ENCODE measurements at regions not wholly inside any gene's neighbourhood (a gene's known extent, or its start where the extent isn't known, plus 50 kb on each side); places are given as distances from the start of the nearest gene placed in this dataset.

- no peak for ATAC-seq
- ChIA-PET CTCF (no interaction called here), POLR2A (no interaction called here)
- H3K9me3 Mint-ChIP-seq: peaks cover 3% of the 10 kb centered on the region
- no peak overlapping the region for H3K27ac Mint-ChIP-seq
- no peaks in the 10 kb centered on the region; the same call in 1 of the 2 replicates for H3K27me3 Mint-ChIP-seq (ENCODE audit: low read depth)
- no peak for TF ChIP-seq ELF4 (CRISPR knock-in tag; IDR thresholded peaks at IDR 0.05; ENCODE audit: low read depth)
- TF ChIP-seq ZNF396 (CRISPR knock-in tag; IDR thresholded peaks at IDR 0.05; ENCODE audit: borderline replicate concordance): no peak
- no peak for TF ChIP-seq SOX15 (CRISPR knock-in tag; IDR thresholded peaks at IDR 0.05)
- no peak for TF ChIP-seq ZNF532 (CRISPR knock-in tag; IDR thresholded peaks at IDR 0.05; ENCODE audit: borderline replicate concordance)
- TF ChIP-seq NFYB (CRISPR knock-in tag; conservative IDR thresholded peaks at IDR 0.05; ENCODE audit: low read depth): no peak
- no peak for TF ChIP-seq ZNF423 (CRISPR knock-in tag; IDR thresholded peaks at IDR 0.05)
- TF ChIP-seq, protein P1, sequence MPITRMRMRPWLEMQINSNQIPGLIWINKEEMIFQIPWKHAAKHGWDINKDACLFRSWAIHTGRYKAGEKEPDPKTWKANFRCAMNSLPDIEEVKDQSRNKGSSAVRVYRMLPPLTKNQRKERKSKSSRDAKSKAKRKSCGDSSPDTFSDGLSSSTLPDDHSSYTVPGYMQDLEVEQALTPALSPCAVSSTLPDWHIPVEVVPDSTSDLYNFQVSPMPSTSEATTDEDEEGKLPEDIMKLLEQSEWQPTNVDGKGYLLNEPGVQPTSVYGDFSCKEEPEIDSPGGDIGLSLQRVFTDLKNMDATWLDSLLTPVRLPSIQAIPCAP (CRISPR knock-in tag; IDR thresholded peaks at IDR 0.05): no peak
- H3K4me1 Mint-ChIP-seq: no peaks in the 10 kb centered on the region
- 0 out of 2 replicates have a peak, but pooled peaks cover 2% of the 10 kb centered on the region for H3K36me3 Mint-ChIP-seq
- no peak for DNase-seq (ENCODE audit: low spot score)
- H3K4me3 Mint-ChIP-seq: no peak overlapping the region
These were observed 730.7 kb downstream of the SQOR start for GRCh38 chr15:46365572-46365971.

GRCh38 chr15:46366360-46367007 is 731.7 kb downstream of the SQOR start:
- ChIA-PET CTCF (no interaction called here), POLR2A (no interaction called here)
- Mint-ChIP-seq H3K4me1 (no peaks in the 10 kb centered on the region), H3K27ac (no peak overlapping the region), H3K4me3 (no peak overlapping the region), H3K9me3 (peaks cover 11% of the 10 kb centered on the region), H3K27me3 (ENCODE audit: low read depth) (no peaks in the 10 kb centered on the region; the same call in 1 of the 2 replicates), H3K36me3 (peaks cover 8% of the 10 kb centered on the region; the same call in 1 of the 2 replicates)
- DNase-seq (ENCODE audit: low spot score): no peak
- ATAC-seq: no peak
- TF ChIP-seq SMAD4 (CRISPR knock-in tag; IDR thresholded peaks at IDR 0.05): no peak
- TF ChIP-seq, protein P2, sequence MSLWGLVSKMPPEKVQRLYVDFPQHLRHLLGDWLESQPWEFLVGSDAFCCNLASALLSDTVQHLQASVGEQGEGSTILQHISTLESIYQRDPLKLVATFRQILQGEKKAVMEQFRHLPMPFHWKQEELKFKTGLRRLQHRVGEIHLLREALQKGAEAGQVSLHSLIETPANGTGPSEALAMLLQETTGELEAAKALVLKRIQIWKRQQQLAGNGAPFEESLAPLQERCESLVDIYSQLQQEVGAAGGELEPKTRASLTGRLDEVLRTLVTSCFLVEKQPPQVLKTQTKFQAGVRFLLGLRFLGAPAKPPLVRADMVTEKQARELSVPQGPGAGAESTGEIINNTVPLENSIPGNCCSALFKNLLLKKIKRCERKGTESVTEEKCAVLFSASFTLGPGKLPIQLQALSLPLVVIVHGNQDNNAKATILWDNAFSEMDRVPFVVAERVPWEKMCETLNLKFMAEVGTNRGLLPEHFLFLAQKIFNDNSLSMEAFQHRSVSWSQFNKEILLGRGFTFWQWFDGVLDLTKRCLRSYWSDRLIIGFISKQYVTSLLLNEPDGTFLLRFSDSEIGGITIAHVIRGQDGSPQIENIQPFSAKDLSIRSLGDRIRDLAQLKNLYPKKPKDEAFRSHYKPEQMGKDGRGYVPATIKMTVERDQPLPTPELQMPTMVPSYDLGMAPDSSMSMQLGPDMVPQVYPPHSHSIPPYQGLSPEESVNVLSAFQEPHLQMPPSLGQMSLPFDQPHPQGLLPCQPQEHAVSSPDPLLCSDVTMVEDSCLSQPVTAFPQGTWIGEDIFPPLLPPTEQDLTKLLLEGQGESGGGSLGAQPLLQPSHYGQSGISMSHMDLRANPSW (CRISPR knock-in tag; conservative IDR thresholded peaks at IDR 0.05; ENCODE audit: low read depth): no peak
- no peak for TF ChIP-seq SP1 (CRISPR knock-in tag; conservative IDR thresholded peaks at IDR 0.05)
- no peak for TF ChIP-seq IRF2 (CRISPR knock-in tag; IDR thresholded peaks at IDR 0.05; ENCODE audit: borderline replicate concordance, low read depth)
- no peak for TF ChIP-seq ZNF138 (CRISPR knock-in tag; conservative IDR thresholded peaks at IDR 0.05)
- TF ChIP-seq OVOL2 (CRISPR knock-in tag; IDR thresholded peaks at IDR 0.05; ENCODE audit: borderline replicate concordance): no peak

DNA sequence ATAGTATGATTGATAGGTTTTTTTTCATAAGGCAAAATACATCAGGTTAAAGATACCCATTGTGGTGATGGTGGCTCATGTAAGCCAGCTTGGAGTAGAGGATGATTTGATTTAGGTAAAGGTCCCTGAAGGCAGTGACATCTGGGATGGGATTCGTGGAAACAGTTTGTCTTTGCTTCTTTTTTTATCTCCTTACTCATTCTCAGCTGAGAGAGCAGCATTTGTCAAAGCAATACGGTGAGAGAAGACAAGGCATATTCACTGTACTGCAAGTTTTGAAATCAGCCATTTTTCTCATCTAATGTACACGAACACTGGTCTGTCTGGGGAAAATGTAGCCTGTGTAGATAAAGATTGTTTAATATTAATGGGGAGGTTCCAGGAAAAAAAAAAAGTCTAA is 749.1 kb downstream of the SQOR start:
- Mint-ChIP-seq H3K36me3 (no peaks in the 10 kb centered on the region), H3K4me1 (peaks cover 4% of the 10 kb centered on the region; the same call in 1 of the 2 replicates), H3K9me3 (no peaks in the 10 kb centered on the region), H3K27ac (no peak overlapping the region), H3K27me3 (ENCODE audit: low read depth) (no peaks in the 10 kb centered on the region), H3K4me3 (no peak overlapping the region)
- ChIA-PET POLR2A (no interaction called here), CTCF (no interaction called here)
- ATAC-seq: no peak
- DNase-seq (ENCODE audit: low spot score): no peak
- TF ChIP-seq TEAD1 (CRISPR knock-in tag; IDR thresholded peaks at IDR 0.05) (no peak), CREM (CRISPR knock-in tag; IDR thresholded peaks at IDR 0.05) (no peak), NFYB (CRISPR knock-in tag; conservative IDR thresholded peaks at IDR 0.05; ENCODE audit: low read depth) (no peak), GRHL2 (CRISPR knock-in tag; IDR thresholded peaks at IDR 0.05; ENCODE audit: insufficient replicate concordance, severe bottlenecking) (no peak), TP53 (CRISPR knock-in tag; IDR thresholded peaks at IDR 0.05) (no peak), ATF1 (CRISPR knock-in tag; IDR thresholded peaks at IDR 0.05) (no peak), FOXP1 (CRISPR knock-in tag; IDR thresholded peaks at IDR 0.05; ENCODE audit: borderline replicate concordance) (no peak), CREB1 (CRISPR knock-in tag; IDR thresholded peaks at IDR 0.05) (no peak), HMGXB4 (CRISPR knock-in tag; IDR thresholded peaks at IDR 0.05) (no peak), NR3C1 (CRISPR knock-in tag; conservative IDR thresholded peaks at IDR 0.05; ENCODE audit: low read depth) (no peak)
- TF ChIP-seq, protein P3, sequence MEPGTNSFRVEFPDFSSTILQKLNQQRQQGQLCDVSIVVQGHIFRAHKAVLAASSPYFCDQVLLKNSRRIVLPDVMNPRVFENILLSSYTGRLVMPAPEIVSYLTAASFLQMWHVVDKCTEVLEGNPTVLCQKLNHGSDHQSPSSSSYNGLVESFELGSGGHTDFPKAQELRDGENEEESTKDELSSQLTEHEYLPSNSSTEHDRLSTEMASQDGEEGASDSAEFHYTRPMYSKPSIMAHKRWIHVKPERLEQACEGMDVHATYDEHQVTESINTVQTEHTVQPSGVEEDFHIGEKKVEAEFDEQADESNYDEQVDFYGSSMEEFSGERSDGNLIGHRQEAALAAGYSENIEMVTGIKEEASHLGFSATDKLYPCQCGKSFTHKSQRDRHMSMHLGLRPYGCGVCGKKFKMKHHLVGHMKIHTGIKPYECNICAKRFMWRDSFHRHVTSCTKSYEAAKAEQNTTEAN (CRISPR knock-in tag; IDR thresholded peaks at IDR 0.05): no peak

Data from WTC11 (cell line).